DOHH2 (cell line): ENCODE measurements at regions not wholly inside any gene's neighbourhood (a gene's known extent, or its start where the extent isn't known, plus 50 kb on each side); places are given as distances from the start of the nearest gene placed in this dataset.

Experiments used
- H3F3A ChIP-seq: fragments of 200-600 bp; sonication (generic), shearing (Covaris generic); 2 replicates; pipeline ENCODE4 v1.6.0; 2016; ENCODE audit warnings: antibody characterized with exemption, mild to moderate bottlenecking; ENCODE audit not compliant: control insufficient read depth, insufficient read depth
- H3K27ac ChIP-seq: fragments of 200-600 bp; sonication (generic); 2 replicates; pipeline ENCODE4 v1.5.1; 2014; ENCODE audit warnings: low read depth, mild to moderate bottlenecking, low read length, moderate library complexity
- H3K27me3 ChIP-seq: fragments of 200-600 bp; sonication (generic); 2 replicates; pipeline ENCODE4 v1.6.1; 2014; ENCODE audit warnings: mild to moderate bottlenecking, low read length, mixed read lengths; ENCODE audit not compliant: control insufficient read depth
- H3K36me3 ChIP-seq: fragments of 200-600 bp; sonication (generic); 2 replicates; pipeline ENCODE4 v1.6.1; 2014; ENCODE audit warnings: mild to moderate bottlenecking, low read length, moderate library complexity, mixed read lengths; ENCODE audit not compliant: control insufficient read depth
- H3K4me1 ChIP-seq: fragments of 200-600 bp; sonication (generic); 2 replicates; pipeline ENCODE4 v1.6.1; 2014; ENCODE audit warnings: mild to moderate bottlenecking, low read length, mixed read lengths; ENCODE audit not compliant: control insufficient read depth
- H3K4me2 ChIP-seq: fragments of 200-600 bp; sonication (generic); 2 replicates; pipeline ENCODE4 v1.6.0; 2014; ENCODE audit warnings: mild to moderate bottlenecking, low read length, moderate library complexity
- H3K4me3 ChIP-seq: fragments of 200-600 bp; sonication (generic); 2 replicates; pipeline ENCODE4 v1.5.1; 2014; ENCODE audit warnings: mild to moderate bottlenecking, low read length, mixed read lengths
- H3K79me2 ChIP-seq: fragments of 200-600 bp; sonication (generic); 2 replicates; pipeline ENCODE4 v1.6.1; 2014; ENCODE audit warnings: mild to moderate bottlenecking, low read length, mixed read lengths; ENCODE audit not compliant: control insufficient read depth
- H3K9me2 ChIP-seq: fragments of 200-600 bp; sonication (generic); replicated peaks from 2 replicates; pipeline ENCODE4 v1.6.1; 2014; ENCODE audit warnings: mild to moderate bottlenecking, low read length, mixed read lengths; ENCODE audit not compliant: control insufficient read depth
- H3K9me3 ChIP-seq: fragments of 200-600 bp; sonication (generic); 2 replicates; pipeline ENCODE4 v1.6.1; 2014; ENCODE audit warnings: antibody characterized with exemption, low read length, mixed read lengths; ENCODE audit not compliant: control insufficient read depth, insufficient read depth
- H4K20me1 ChIP-seq: fragments of 200-600 bp; sonication (generic); 2 replicates; pipeline ENCODE4 v1.6.0; 2014; ENCODE audit warnings: low read depth, mild to moderate bottlenecking, antibody characterized with exemption, low read length, moderate library complexity; ENCODE audit not compliant: control insufficient read depth, insufficient read depth
- CTCF ChIP-seq: fragments of 200-600 bp; sonication (generic); IDR thresholded peaks from one replicate; pipeline ENCODE4 v1.5.1; 2014; ENCODE audit warnings: antibody characterized with exemption, mild to moderate bottlenecking, low read depth, low read length; ENCODE audit not compliant: poor library complexity, severe bottlenecking
- EZH2phosphoT487 ChIP-seq: fragments of 200-600 bp; sonication (generic); IDR thresholded peaks from 2 replicates; pipeline ENCODE4 v1.6.1; 2017; ENCODE audit warnings: borderline replicate concordance, mild to moderate bottlenecking, antibody characterized with exemption, low read length, moderate library complexity, mixed read lengths

- Histone ChIP-seq H3K36me3 (no peaks in the 10 kb centered on the region), H3K27me3 (peaks cover 11% of the 10 kb centered on the region), H3K4me2 (no peak overlapping the region), H3K79me2 (no peaks in the 10 kb centered on the region), H3K4me3 (no peak overlapping the region), H3K4me1 (no peaks in the 10 kb centered on the region), H3F3A (no peaks in the 10 kb centered on the region), H3K27ac (no peak overlapping the region), H3K9me2 (no peaks in the 10 kb centered on the region), H3K9me3 (no peaks in the 10 kb centered on the region), H4K20me1 (no peaks in the 10 kb centered on the region)
- TF ChIP-seq EZH2phosphoT487: no peak
- no peak for TF ChIP-seq CTCF
Observed at GRCh38 chr2:20560011-20560410, 90.9 kb downstream of the HS1BP3 start.

- H3F3A ChIP-seq: no peaks in the 10 kb centered on the region
Observed at GRCh38 chr2:20560891-20561636, 89.8 kb downstream of the HS1BP3 start.

GRCh38 chr2:20561637-20562454 lies 89.1 kb downstream of the HS1BP3 start:
- no peak overlapping the region for H3K4me2 ChIP-seq
- no peak overlapping the region for H3K4me3 ChIP-seq
- H3F3A ChIP-seq: no peaks in the 10 kb centered on the region
- no peaks in the 10 kb centered on the region for H4K20me1 ChIP-seq
- H3K27me3 ChIP-seq: peaks cover 7% of the 10 kb centered on the region
- no peaks in the 10 kb centered on the region for H3K4me1 ChIP-seq
- H3K79me2 ChIP-seq: no peaks in the 10 kb centered on the region
- TF ChIP-seq CTCF (no peak), EZH2phosphoT487 (no peak)
- H3K27ac ChIP-seq: no peak overlapping the region
- no peaks in the 10 kb centered on the region for H3K36me3 ChIP-seq
- no peaks in the 10 kb centered on the region for H3K9me2 ChIP-seq
- no peaks in the 10 kb centered on the region for H3K9me3 ChIP-seq

More at GRCh38 chr2:20560891-20561636, 89.8 kb downstream of the HS1BP3 start:
- Histone ChIP-seq H3K4me3 (no peak overlapping the region), H3K36me3 (no peaks in the 10 kb centered on the region), H3K4me1 (no peaks in the 10 kb centered on the region), H3K9me3 (no peaks in the 10 kb centered on the region), H4K20me1 (no peaks in the 10 kb centered on the region), H3K27ac (no peak overlapping the region), H3K79me2 (no peaks in the 10 kb centered on the region), H3K9me2 (no peaks in the 10 kb centered on the region), H3K4me2 (no peak overlapping the region), H3K27me3 (peaks cover 12% of the 10 kb centered on the region)
- TF ChIP-seq CTCF (no peak), EZH2phosphoT487 (no peak)
